HepG2 (cell line): ENCODE measurements at regions not wholly inside any gene's neighbourhood (a gene's known extent, or its start where the extent isn't known, plus 50 kb on each side); places are given as distances from the start of the nearest gene placed in this dataset.
A peak's percentile ranks its signal among the peaks of the same experiment; 100 is the strongest.

ENCODE experiments used
- ATAC-seq: fragments of 200-7000 bp; cut with Tn5 transposase; 3 replicates; pipeline ENCODE4 v1.9.1; 2020; ENCODE audit warnings: mild to moderate bottlenecking, moderate library complexity
- BruUV-seq: library from RNA; stranded (reverse); fragments of 400-500 nt; replicated peaks from 2 replicates; lab custom pipeline; 2021; lab: Mats Ljungman, UMichigan
- CTCF ChIA-PET: fragments of 300-600 bp; formaldehyde crosslinking; extraction: SDS; loops from one replicate; lab custom pipeline; 2021; ENCODE audit warnings: low total read pairs, inconsistent platforms, low intra/inter-chr PET ratio; lab: Yijun Ruan, JAX
- POLR2A ChIA-PET: fragments of 350-600 bp; sonication (Branson Sonifier 250); formaldehyde crosslinking; loops from one replicate; lab custom pipeline; 2020; ENCODE audit warnings: antibody characterized with exemption, inconsistent platforms; lab: Yijun Ruan, JAX
- DNase-seq: peaks from one replicate; pipeline ENCODE4 v3.0.0-alpha.2; 2015; ENCODE audit warnings: low spot score
- FAIRE-seq: peaks from 3 replicates; lab custom pipeline; 2011; peaks lifted over from hg19 to GRCh38; lab: Jason Lieb, UNC
- H2AFZ ChIP-seq: one replicate; pipeline ENCODE4 v1.6.1; 2011; ENCODE audit warnings: low read length, inconsistent platforms
- H3K27ac ChIP-seq: fragments of 300-600 bp; 3 replicates; pipeline ENCODE4 v1.8.0; 2011; ENCODE audit warnings: mixed run types, mild to moderate bottlenecking, mixed read lengths, low read length, inconsistent platforms; ENCODE audit not compliant: insufficient read depth; ENCODE audit errors: extremely low read length
- H3K27me3 ChIP-seq, 2 experiments: fragments of 200-600 bp in 1 of 2; 2 replicates in 1 of 2; 3 replicates in 1 of 2; pipeline versions ENCODE4 v1.6.0 to v1.8.0; 2011; ENCODE audit warnings: low read length in 2 of 2, mild to moderate bottlenecking in 2 of 2, moderate library complexity in 2 of 2, inconsistent platforms in 1 of 2; ENCODE audit not compliant: insufficient read depth in 2 of 2, control insufficient read depth in 1 of 2
- H3K36me3 ChIP-seq, 2 experiments: fragments of 200-600 bp in 1 of 2; replicated peaks in 1 of 2; 2 replicates in 1 of 2; 3 replicates in 1 of 2; pipeline versions ENCODE4 v1.5.1 to v1.8.0; 2011; ENCODE audit warnings: low read length in 2 of 2, inconsistent platforms in 1 of 2; ENCODE audit not compliant: insufficient read depth in 2 of 2, control insufficient read depth in 1 of 2
- H3K4me1 ChIP-seq: 2 replicates; pipeline ENCODE4 v1.5.1; 2012; ENCODE audit warnings: low read length, inconsistent platforms; ENCODE audit not compliant: insufficient read depth
- H3K4me2 ChIP-seq: 2 replicates; pipeline ENCODE4 v1.6.0; 2011; ENCODE audit warnings: low read depth, low read length, inconsistent platforms
- H3K4me3 ChIP-seq, 3 experiments: fragments of 200-600 bp in 1 of 3; sonication (generic), shearing (Covaris generic) in 1 of 3; replicated peaks in 1 of 3; 2 replicates each; pipeline ENCODE4 v1.5.1; 2011 to 2016; ENCODE audit warnings: low read length in 3 of 3, inconsistent platforms in 2 of 3, low read depth in 2 of 3, mild to moderate bottlenecking in 2 of 3, control low read depth in 1 of 3, mixed read lengths in 1 of 3; ENCODE audit not compliant: insufficient read depth in 1 of 3
- H3K79me2 ChIP-seq: one replicate; pipeline ENCODE4 v1.6.1; 2011; ENCODE audit warnings: low read length, inconsistent platforms; ENCODE audit not compliant: insufficient read depth
- H3K9ac ChIP-seq: 2 replicates; pipeline ENCODE4 v1.6.0; 2011; ENCODE audit warnings: mild to moderate bottlenecking, low read depth, low read length, inconsistent platforms; ENCODE audit not compliant: insufficient read depth
- H3K9me3 ChIP-seq: 2 replicates; pipeline ENCODE4 v1.5.1; 2012; ENCODE audit warnings: mild to moderate bottlenecking, low read length
- H4K20me1 ChIP-seq: 2 replicates; pipeline ENCODE4 v1.6.0; 2011; ENCODE audit warnings: inconsistent platforms, mild to moderate bottlenecking, low read length, moderate library complexity; ENCODE audit not compliant: insufficient read depth
- BCL6 ChIP-seq: IDR thresholded peaks from 2 replicates; pipeline ENCODE4 v1.6.1; 2016; ENCODE audit warnings: missing genetic modification reagents, missing compliant biosample characterization
- CBFB ChIP-seq: sonication (generic); formaldehyde crosslinking; IDR thresholded peaks from 2 replicates; pipeline ENCODE4 v1.4.0; 2020; ENCODE audit warnings: missing genetic modification reagents
- CREBL2 ChIP-seq: sonication (generic); formaldehyde crosslinking; IDR thresholded peaks from 2 replicates; pipeline ENCODE4 v1.8.1; 2023; ENCODE audit warnings: missing genetic modification reagents, mild to moderate bottlenecking, borderline replicate concordance
- FOXK1 ChIP-seq: sonication (generic); formaldehyde crosslinking; IDR thresholded peaks from 2 replicates; pipeline ENCODE4 v1.4.0; 2020; ENCODE audit warnings: low read depth, missing genetic modification reagents, borderline replicate concordance
- SUZ12 ChIP-seq: fragments of 150-350 bp; IDR thresholded peaks from 2 replicates; pipeline ENCODE4 v1.6.1; 2014; ENCODE audit warnings: low read depth, low read length
- TAF1 ChIP-seq: sonication (generic); formaldehyde crosslinking; IDR thresholded peaks from 2 replicates; pipeline ENCODE4 v1.4.0; 2020; ENCODE audit warnings: missing genetic modification reagents
- ZBTB44 ChIP-seq: sonication (generic); formaldehyde crosslinking; IDR thresholded peaks from 2 replicates; pipeline ENCODE4 v1.4.0; 2020; ENCODE audit warnings: missing genetic modification reagents
- in situ Hi-C: cut with HindIII; loops from 2 replicates; pipeline ENCODE4 v1.10.0; 2017; ENCODE audit warnings: low pct_unique_long_range_greater_than_20kb; ENCODE audit not compliant: extremely low pct_ligation_motif_present
- intact Hi-C: fragments of 100-400 bp; cut with micrococcal nuclease; formaldehyde crosslinking; loops from one replicate; pipeline ENCODE4 v1.10.0; 2022; ENCODE audit not compliant: unreplicated experiment

- peak; percentile 36; the same call in 1 of the 2 replicates for TF ChIP-seq BCL6 (CRISPR knock-in tag)
- no peak for TF ChIP-seq SUZ12
- no peak for TF ChIP-seq CBFB (CRISPR knock-in tag)
- TF ChIP-seq FOXK1: peak; percentile 31; the same call in 1 of the 2 replicates
- no peak for TF ChIP-seq CREBL2
Observed at GRCh38 chr6:53431704-53432103, 83.0 kb upstream of the ELOVL5 start (continued).

- in situ Hi-C loops (no loop called here), intact Hi-C loops (no loop called here)
- H3K27ac ChIP-seq: no peak overlapping the region
- BruUV-seq: no TSS peak
- no peak for FAIRE-seq
- H3K4me2 ChIP-seq: no peak overlapping the region
- H3K36me3 ChIP-seq: no peaks in the 10 kb centered on the region
- H3K79me2 ChIP-seq: no peaks in the 10 kb centered on the region
- H3K4me1 ChIP-seq: peaks cover 32% of the 10 kb centered on the region
- H3K27me3 ChIP-seq: no peaks in the 10 kb centered on the region; a peak in 2 of 5 replicates
- no peak overlapping the region for H3K4me3 ChIP-seq
- CTCF ChIA-PET: no interaction called here
- no peak overlapping the region for H3K9ac ChIP-seq
- TF ChIP-seq TAF1 (CRISPR knock-in tag): no peak
- TF ChIP-seq ZBTB44 (CRISPR knock-in tag): no peak
- DNase-seq: no peak
- no peak overlapping the region for H2AFZ ChIP-seq
- POLR2A ChIA-PET: no interaction called here
- no peaks in the 10 kb centered on the region for H4K20me1 ChIP-seq
- H3K9me3 ChIP-seq: no peaks in the 10 kb centered on the region
- ATAC-seq: no peak
Observed at GRCh38 chr6:53429401-53429800, 80.7 kb upstream of the ELOVL5 start.
